GM19238 (cell line): ENCODE measurements at regions not wholly inside any gene's neighbourhood (a gene's known extent, or its start where the extent isn't known, plus 50 kb on each side); places are given as distances from the start of the nearest gene placed in this dataset.
"Not testable (repeated sequence)": the region's sequence is repeated elsewhere in the genome, so short reads cannot be mapped to it uniquely, and the experiment has no call there.

ENCODE experiments used
- DNase-seq: peaks from one replicate; pipeline ENCODE4 v3.0.0; 2011; ENCODE audit warnings: low spot score; ENCODE audit not compliant: insufficient read length

DNA sequence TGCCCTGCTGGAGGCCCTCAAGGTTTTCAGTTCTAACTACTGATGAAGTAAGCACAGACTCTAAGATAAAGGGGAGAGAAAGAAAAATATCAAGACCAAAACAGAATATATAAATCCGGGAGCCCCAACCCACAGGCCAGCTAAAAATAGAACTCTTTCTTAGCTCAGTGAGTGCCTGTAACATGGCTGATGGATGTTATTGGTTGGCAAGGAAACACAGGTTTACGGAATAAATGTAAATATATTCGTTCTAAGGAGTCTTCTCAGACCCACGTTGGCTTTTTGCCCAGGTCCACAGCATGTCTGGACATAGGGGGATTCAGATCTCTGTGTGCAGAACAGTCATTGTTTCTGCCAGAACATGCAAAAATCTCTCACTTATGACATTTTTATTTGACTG, 139.0 kb upstream of the SERPINE2 start:
- no peak for DNase-seq

DNA sequence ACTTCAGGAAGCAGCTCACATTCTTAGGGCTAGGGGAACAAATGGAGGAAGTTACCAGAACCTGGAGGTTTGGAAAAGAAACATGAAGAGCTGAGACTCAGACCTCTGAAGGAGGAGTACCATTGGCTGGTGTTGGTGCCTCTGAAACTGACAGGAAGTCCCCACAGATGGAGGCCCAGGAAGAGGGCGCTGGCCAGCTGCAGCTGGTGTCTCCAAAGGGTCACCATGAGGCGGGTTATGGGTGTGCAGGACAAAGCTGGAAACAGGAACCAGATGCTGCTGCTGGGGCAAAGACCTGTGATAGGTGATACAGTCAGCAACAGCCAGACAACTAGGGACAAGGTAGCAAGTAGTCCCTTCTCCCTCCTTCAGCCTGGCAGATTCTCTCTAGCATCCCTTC, 136.5 kb upstream of the SERPINE2 start:
- DNase-seq, result no peak

DNA sequence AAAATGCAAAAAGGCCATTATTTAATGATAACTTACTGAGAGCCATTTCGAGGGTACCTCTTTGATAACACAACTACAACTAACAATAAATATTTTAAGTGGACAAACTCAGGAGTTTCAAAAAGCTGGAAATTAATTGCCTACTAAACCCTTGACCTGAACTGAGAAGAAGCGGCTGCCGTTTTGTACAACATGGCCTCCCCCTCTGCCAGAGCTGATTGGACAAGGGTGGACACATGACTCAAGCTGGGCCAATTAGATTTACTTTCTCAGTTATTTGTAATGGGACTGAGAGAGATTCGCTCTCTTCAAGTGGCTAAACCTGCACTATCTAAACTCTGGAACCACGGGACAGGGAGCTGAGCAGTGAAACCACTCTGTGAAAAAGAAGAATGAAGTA, 135.9 kb upstream of the SERPINE2 start:
- DNase-seq, result no peak

DNA sequence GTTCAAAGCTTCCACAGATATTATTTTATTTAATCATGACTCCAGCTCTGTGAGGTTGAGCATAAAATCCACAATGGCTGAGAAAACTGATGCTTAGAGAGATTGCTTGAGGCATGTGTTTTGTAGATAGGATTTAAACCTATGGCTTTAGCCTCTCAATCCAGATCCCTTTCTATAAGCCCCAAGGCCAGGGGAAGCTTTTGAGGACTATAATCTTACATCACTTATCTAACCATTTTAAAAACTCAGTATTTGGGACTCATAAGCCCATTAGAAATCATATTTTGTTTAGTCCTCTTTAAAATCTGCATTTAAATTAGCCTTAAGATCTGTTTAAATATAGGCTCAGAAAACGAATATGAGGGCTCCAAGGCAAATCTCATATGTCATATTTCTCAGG, 135.4 kb upstream of the SERPINE2 start:
- no peak for DNase-seq

DNA sequence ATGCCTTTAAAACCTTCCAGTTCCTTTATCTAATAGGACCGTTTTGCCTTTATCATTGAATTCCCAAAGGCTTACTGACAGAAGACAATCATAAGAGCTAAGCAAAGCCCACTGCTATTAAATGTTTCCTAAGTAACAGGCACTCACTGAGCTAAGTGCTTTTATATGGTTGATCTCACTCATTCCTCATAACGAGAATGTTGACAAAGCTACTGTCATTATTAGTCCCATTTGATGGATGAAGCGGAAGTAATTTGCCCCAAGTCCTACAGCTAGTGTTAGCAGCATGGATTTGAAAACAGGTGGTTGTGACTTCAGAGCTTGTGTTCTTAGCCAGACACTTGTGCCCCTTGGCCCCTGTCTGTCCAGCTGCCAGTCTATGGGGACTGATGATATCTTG, 134.8 kb upstream of the SERPINE2 start:
- DNase-seq, result no peak

DNA sequence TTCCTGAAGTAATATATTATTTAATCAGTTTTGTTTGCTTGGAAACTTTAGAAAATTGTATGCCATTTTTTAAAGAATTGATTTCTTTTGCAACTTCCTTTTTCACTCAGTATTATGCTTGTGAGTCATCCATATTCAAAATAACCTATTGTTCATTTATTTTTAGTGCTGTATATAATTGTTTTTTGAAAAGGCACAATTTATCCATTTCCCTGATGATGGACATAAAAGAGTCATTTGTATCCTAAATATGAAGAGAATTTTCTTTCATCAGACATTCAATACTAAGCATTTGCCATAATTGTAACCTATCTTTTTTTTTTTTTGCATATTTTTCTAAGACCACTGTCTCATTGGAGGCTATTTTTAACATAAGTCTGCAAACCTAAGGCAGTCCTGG, 134.1 kb upstream of the SERPINE2 start:
- DNase-seq, result no peak

DNA sequence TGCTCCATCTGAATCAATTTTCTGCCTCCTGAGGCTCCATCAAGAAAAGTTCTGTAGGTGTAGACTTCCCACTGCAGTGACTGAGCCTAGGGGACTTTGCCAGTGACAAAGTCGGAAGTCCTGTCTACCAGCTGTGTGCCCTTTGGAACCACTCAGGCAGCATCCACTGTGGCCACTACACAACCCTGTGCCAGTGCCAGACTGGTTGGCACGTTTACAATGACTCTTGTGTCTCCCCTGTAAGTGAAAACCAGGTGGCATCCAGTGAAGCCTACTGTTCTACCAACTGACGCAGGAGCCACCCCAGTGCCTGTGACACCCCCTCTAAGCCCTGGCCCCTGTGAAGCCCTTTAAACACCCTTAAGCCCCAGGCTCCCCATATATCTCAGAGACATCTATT, 132.1 kb upstream of the SERPINE2 start:
- DNase-seq, result no peak

DNA sequence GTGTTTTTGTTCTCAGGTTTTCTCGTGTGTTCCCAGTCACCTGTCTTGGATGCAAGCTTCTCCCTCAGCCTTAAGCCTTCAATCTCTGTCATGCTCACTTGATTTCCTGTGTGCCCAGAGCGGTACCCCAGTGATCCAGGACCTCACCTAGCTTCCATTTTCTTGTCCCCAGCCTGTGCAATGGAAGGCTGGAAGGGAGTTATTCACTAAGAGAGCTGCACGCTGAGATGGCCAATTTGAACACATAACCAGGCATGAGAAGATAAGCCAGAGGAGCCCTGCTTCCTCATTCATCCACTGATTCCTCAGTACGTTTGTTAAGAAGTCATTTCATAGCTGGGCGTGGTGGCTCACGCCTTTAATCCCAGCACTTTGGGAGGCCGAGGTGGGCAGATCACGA, 130.8 kb upstream of the SERPINE2 start:
- DNase-seq, result no peak

DNA sequence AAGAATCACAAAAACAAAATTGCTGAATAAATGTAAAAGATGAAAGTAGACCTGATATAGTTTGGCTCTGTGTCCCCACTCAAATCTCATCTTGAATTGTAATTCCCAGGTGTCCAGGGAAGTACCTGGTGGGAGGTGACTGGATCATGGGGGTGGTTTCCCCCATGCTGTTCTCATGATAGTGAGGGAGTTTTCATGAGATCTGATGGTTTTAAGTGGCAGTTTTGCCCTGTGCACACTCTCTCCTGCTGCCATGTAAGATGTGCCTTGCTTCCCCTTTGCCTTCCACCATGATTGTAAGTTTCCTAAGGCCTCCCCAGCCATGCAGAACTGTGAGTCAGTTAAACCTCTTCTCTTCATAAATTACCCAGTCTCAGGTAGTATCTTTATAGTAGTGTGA, 128.7 kb upstream of the SERPINE2 start:
- DNase-seq, result not testable (repeated sequence)

DNA sequence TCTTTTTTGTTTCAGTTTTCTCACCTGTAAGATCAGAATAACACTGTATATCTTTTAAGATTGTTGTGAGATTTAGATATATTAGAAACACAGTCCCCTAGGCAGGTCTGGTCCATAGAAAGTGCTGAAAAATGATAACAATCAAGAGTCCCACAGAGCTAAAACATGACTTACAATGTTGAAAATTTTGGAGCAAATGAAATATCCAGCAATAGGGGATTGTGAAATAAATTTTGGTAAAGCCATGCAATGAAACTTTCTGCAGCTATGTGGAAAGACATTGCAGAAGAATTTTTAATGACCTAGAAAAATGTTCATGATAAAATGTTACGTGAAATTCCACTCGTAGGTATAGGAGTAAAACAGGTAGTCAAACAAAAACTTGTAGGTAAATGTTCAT, 127.6 kb upstream of the SERPINE2 start:
- no peak for DNase-seq

DNA sequence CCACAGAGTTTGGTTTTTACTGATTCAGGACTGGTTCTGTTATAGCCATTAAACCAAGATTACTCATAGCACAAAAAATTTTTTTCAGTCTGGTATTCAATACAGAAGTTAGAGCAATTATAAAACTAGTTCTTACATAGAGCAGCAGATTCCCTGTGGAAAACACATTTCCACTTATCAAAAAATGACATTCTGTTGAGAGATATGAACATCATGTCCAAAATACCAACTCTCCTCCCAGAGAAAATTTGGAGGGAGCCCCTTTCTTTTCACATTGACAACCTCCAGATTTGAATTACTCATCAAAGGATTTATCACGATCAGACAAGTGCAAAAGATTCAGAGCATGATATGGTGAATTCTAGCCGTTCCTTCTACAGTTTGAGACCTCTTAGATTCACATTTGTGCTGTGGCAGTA, 126.8 kb upstream of the SERPINE2 start:
- no peak for DNase-seq

DNA sequence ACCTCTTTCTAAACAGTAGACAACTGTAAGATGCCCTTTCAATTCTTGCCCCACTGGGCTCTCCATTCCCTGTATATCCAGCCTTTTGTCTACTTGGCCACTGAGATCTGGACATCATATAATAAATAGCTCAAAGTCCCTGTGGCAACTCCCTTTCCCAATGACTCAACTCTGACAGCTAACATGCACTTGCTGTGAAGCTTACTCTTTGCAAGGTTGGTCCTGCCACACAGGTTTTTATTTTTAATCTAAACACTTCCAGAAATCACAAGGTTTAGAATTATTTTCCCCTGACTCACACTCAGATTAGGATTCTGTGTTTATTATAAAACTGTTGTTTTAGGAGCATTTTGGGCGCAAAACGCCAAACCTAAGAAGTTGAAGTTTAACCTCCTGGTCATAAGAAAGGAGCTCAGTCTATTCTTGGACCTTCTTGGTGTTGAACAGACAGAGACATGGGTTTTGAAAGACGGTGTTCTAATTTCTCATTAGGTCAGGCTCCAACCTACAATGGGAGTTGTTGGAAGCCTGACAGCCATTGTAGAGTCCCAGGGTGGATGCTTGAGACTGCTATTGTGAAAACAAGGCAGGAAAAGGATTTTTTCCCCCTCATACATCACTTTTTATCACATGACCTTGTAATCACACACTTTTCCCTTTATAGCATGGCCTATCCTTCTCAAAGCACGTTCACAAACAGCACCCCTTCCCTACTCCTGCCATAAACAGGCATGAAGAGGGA, 124.7 kb upstream of the SERPINE2 start:
- no peak for DNase-seq

DNA sequence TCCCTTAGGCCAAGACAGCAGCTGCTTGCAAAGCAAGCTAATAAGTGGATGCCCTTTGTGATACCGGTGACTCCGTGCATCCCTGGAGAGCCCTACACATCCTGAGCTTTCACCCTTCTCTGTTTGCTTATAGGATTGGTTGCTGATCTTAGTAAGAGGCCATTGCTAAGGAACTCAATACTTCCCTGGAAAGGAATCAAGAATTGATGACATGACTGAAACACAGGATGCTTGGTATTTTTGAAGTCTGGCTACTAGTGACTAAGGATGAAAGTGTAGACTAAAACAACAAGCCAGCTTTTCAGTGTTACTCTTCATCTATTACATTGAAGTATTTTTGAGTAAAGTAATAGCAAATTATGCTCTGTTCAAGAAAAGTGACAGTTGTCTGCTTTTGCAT, 123.0 kb upstream of the SERPINE2 start:
- no peak for DNase-seq

DNA sequence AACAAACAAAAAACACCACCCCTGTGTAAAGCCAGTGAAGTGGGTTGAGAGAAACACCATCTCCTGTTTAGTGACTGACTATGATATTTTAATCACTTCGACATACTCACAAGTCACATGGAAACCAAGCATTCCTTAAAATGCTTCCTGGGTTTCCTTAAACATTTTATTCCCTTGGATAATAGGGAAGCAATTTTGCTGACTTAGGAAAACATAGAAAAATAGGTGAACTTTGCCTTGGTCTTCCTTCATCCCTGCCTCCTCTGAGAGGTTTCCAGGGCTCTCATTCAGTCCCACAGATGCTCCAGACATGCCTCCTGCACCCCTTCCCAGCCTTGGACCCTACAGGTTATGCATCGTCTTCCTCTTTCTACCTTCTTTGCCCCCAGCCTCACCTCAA, 122.6 kb upstream of the SERPINE2 start:
- DNase-seq, result no peak

DNA sequence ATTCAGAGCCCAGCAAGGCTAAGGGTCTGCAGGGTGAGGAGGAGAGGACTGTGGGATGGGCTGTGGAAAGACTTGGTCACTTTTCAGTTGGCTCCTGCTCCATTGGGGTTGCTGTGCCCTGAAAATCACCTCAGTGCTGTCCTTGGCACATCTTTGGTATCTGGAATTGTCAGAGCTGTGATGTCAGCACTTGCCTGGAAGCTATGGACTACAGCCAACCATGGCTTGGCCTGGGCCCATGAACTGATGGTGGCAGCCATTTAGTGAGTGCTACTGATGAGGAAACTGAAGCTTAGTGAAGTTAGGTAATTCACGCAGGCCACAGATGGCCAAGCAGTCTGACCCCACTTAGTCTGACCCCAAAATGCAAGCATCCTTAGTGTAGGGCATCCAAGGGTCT, 121.8 kb upstream of the SERPINE2 start:
- DNase-seq, result no peak

DNA sequence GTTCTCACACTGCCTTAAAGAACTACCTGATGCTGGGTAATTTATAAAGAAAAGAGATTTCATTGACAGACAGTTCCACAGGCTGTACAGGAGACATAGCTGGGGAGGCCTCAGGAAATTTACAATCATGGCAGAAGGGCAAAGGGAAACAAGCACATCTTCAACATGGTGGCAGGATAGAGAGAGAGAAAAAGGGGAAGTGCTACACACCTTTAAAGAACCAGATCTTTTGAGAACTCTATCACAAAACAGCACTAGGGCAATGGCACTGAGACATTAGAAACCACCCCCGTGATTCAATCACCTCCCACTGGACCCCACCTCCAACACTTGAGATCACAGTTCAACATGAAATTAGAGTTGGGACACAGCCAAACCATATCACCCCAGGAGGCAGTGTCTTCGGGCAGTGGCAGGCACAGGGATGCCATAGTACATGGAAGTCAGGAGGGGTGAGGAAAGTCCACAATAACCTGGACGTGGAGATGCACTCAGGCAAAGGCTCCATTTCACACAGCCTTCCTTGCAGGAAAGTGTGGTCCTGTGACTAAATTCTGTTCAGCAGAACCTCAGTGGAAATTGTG, 120.4 kb upstream of the SERPINE2 start:
- DNase-seq, result no peak

DNA sequence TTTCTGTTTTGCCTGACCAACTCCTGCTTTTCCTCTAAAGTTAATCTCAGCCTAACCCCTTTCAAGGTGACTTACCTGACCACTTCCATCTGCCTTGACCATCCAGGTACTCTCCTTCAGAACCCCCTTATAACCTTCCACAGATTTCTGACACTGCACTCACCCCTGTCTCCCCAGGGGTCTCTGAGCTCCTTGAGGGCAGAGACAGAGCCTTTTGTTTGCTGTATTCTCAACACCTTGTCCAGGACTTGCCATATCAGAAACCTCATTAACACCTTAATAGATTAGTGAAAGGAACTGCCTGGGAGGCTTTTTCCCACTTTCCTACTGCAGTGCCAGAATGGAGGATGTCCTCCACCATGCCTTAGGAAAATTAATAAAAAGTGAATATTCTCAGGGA, 119.7 kb upstream of the SERPINE2 start:
- no peak for DNase-seq

DNA sequence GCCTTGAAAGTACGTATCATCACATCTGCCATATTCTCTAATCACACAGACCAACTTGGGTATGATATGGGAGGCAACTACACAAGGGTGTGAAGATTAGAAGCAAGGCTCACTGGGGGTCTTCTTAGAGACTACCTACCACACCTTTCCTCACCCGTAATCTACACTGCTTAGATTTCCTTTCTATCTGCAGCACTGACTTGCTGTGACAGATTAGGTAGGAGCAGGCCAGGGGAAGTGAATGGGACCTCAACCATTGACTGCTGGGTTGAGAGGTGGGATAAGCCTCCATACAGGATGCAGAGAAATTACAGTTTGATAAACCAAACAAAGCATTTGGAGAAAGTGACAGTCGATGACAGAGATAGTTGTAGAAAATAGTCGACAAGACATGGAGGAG, 119.0 kb upstream of the SERPINE2 start:
- no peak for DNase-seq

DNA sequence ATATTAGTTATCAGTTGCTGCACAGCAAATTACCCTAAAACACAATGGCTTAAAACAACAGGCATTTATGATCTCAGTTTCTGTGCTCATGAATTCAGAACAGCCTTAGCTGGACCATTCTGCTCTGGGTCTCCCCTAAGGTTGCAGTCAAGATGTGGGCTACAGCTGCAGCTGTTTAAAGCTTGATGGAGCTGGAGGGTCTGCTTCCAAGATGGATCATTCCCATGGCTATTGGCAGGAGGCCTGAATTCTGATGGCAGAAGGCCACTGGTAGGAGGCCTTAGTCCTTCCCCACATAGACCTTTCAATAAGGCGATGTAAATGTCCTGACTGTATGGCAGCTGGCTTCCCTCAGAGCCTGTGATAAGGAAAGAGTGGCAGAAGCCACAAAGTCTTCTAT, 118.6 kb upstream of the SERPINE2 start:
- DNase-seq, result no peak

DNA sequence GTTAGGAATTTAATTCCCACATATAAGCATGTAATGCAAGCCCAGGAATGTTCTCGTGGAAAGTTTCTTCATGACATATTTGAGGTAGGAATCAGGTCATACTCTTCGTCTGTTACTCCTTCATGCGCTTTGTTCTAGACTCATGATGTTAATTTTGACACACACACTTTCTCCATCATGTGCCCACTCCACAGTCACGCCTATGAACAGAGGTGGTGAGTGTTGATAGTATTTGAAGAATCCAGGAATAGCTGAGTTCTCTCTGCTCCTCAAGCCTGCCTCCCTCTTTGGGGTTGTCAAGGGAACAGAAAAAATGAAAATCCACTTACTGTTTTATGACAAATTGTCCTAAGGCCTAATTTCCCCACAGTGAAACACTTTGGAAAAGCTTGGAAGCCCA, 117.3 kb upstream of the SERPINE2 start:
- no peak for DNase-seq

DNA sequence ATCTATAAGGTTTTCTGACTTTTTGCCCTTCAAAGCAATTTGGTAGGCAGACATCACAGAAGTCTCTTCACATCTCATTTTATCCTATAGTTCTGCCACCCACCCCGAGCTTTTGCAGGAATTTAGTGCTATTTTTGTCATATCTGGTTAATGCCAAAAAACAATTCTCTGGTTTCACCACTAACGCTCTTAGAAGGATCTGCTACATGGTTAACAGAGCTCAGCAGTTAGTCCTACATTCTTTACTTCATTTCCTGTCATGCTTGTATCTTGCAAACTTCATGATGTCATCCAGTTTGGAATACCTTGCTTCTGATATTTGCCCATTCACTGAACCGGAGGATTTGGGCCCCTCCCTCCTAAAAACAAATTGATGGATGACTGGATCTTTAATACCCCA, 116.8 kb upstream of the SERPINE2 start:
- no peak for DNase-seq

DNA sequence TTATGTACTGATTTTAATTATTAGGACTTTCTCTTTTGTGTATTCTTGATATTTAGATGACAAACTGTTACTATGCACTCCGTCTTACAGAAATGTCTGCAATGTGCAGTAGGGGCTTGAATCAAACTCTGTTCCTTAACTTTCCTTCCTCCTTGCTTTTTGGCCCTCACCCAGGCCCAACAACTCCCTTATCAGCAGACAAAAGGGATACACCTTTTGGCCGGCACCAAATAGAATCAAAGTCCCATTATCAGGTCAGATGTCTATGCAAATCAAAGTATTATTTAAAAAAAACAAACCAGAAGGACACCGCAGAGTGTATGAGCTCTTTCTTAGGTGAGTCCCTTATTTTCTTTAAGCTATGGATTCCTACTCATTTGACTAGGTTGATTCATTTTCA, 116.3 kb upstream of the SERPINE2 start:
- DNase-seq, result no peak

DNA sequence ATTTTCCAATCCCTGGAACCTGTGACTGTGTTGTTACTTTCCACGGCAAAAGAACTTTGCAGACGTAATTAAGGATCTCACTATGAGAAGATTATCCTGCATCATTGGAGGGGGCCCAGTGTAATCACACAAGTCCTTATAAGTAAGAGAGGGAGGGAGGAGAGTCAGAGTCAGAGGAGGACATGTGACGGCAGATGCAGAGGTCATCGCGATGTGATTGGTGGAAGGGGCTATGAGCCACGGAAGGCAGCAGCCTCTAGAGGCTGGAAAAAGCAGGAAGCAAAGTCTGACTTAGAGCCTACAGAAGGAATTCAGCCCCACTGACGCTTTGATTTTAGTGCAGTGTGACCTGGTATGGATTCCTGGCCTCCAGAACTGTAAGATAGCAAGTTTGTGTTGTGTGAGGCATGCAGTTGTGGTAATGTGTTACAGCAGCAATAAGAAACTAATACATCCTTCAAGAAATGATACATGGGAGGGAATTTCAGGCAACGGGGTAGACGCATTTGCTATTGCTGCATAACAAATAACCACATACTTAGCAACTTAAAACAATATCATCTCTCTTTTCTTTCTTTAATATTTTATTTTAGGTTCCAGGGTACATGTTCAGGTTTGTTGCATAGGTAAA, 112.7 kb upstream of the SERPINE2 start:
- DNase-seq, result no peak
